Lower lobe of right lung (tissue), 2 donors: ENCODE measurements at regions not wholly inside any gene's neighbourhood (a gene's known extent, or its start where the extent isn't known, plus 50 kb on each side); places are given as distances from the start of the nearest gene placed in this dataset.

Experiments used
- ATAC-seq, 2 donors: fragments of 200-7000 bp; cut with Tn5 transposase; one replicate each; pipeline ENCODE4 v1.9.1; 2020 to 2022; ENCODE audit warnings: mild to moderate bottlenecking in 2 of 2, moderate library complexity in 2 of 2
- DNase-seq: peaks from one replicate; pipeline ENCODE4 v3.0.0-alpha.2; 2020
- H3K27ac ChIP-seq: fragments of 200-600 bp; one replicate; pipeline ENCODE4 v1.8.0; 2022
- H3K27me3 ChIP-seq: fragments of 200-600 bp; one replicate; pipeline ENCODE4 v1.8.0; 2022; ENCODE audit warnings: low read depth
- H3K36me3 ChIP-seq: fragments of 200-600 bp; one replicate; pipeline ENCODE4 v1.8.0; 2022; ENCODE audit warnings: mild to moderate bottlenecking
- H3K4me1 ChIP-seq: fragments of 200-600 bp; one replicate; pipeline ENCODE4 v1.8.0; 2022
- H3K4me3 ChIP-seq: fragments of 200-600 bp; one replicate; pipeline ENCODE4 v1.8.0; 2022; ENCODE audit warnings: mild to moderate bottlenecking
- H3K9me3 ChIP-seq: fragments of 200-600 bp; one replicate; pipeline ENCODE4 v1.8.0; 2022
- intact Hi-C: fragments of 100-400 bp; cut with DNase I; formaldehyde crosslinking; loops from one replicate; pipeline ENCODE4 v1.11.0; 2022
- TF ChIP-seq, protein P1 (sequence below): fragments of 200-600 bp; IDR thresholded peaks from one replicate; pipeline ENCODE4 v1.8.0; 2022; ENCODE audit warnings: antibody characterized with exemption, mild to moderate bottlenecking
- donor health status: DM: no; HTN: yes; CAD: no; lungs with severe emphysema.

DNA sequence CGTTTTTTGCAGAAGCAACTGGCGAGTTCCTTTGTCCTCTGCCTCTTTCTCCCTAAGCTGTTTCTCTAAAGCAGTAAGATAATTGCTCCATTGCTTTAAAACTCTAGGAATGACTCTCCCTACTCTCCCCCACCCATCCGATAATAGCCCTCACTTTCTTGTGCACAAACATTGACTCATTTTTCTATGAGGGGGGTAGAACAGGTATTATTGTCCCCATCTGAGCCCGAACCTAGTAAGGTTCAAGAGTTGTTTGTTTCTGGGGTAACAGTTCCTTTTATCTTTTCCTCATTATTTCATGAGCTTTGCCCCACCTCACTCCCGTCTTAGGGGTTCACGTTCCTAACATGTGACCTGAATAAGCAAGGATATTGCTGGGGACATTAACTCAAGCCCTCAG, 190.6 kb downstream of the EMP1 start:
- TF ChIP-seq, protein P1, sequence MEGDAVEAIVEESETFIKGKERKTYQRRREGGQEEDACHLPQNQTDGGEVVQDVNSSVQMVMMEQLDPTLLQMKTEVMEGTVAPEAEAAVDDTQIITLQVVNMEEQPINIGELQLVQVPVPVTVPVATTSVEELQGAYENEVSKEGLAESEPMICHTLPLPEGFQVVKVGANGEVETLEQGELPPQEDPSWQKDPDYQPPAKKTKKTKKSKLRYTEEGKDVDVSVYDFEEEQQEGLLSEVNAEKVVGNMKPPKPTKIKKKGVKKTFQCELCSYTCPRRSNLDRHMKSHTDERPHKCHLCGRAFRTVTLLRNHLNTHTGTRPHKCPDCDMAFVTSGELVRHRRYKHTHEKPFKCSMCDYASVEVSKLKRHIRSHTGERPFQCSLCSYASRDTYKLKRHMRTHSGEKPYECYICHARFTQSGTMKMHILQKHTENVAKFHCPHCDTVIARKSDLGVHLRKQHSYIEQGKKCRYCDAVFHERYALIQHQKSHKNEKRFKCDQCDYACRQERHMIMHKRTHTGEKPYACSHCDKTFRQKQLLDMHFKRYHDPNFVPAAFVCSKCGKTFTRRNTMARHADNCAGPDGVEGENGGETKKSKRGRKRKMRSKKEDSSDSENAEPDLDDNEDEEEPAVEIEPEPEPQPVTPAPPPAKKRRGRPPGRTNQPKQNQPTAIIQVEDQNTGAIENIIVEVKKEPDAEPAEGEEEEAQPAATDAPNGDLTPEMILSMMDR: no peak
- Histone ChIP-seq H3K36me3 (no peaks in the 10 kb centered on the region), H3K9me3 (no peaks in the 10 kb centered on the region), H3K4me1 (peaks cover 7% of the 10 kb centered on the region), H3K27ac (no peak overlapping the region), H3K27me3 (no peaks in the 10 kb centered on the region), H3K4me3 (no peak overlapping the region)
- intact Hi-C loops: no loop called here
- DNase-seq (no peak), ATAC-seq (no peak)

DNA sequence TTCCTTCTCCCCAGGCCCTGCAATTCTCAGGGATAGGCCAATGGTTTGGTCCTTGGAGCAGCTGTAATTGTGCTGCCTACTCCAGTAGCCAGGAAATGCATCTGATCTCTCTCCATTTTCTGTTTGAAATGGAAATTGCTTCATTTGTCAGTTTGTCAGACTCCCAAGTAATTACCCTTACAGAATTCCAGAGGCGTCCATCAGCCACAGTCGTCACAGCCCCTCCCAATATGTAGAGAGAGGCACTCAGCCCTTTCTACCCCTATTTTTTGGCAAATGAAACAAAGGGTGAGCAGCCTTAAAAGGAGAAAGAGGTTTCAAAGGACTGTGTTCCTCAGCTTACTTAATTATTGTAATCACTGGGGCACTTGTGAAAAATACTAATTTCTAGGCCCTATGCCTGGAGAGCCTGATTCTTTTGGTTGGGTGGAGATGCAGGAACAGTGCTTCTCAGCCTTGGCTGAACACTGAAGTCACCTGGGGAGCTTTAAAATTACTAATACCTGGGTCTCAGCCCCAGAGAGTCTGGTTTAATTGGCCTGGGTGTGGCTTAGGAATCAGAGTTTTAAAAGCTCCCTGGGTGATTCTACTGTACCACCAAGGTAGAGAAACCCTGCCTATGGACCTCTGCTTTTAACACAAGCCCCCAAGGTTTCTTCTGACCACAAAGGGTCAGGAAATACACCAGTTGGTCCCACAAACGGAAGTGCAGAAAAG, 190.0 kb downstream of the EMP1 start:
- intact Hi-C loops: no loop called here
- H3K9me3 ChIP-seq: no peaks in the 10 kb centered on the region
- no peak overlapping the region for H3K4me3 ChIP-seq
- no peaks in the 10 kb centered on the region for H3K27me3 ChIP-seq
- H3K4me1 ChIP-seq: peaks cover 7% of the 10 kb centered on the region
- no peak for DNase-seq
- no peak overlapping the region for H3K27ac ChIP-seq
- H3K36me3 ChIP-seq: no peaks in the 10 kb centered on the region
- TF ChIP-seq, protein P1: no peak
- ATAC-seq: no peak

DNA sequence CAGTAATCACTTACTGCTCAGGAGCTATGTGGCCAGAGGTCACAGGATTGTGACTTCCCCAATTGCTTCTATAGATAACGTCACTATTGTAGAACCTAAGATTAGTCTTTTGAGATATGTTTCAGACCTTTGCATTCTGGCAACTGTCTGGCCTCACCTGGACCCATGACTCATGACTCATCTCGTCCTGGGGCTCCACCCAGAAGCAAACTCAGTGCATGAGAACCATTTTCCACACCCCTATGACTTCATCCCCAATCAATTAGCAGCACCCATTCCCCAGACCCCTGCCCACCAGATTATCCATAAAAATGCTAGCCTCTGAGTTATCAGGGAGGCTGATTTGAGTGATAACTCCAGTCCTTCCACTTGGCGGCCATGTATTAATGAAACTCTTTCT, 186.9 kb downstream of the EMP1 start:
- Histone ChIP-seq H3K4me1 (no peaks in the 10 kb centered on the region), H3K27ac (no peak overlapping the region), H3K27me3 (no peaks in the 10 kb centered on the region), H3K4me3 (no peak overlapping the region), H3K9me3 (no peaks in the 10 kb centered on the region), H3K36me3 (no peaks in the 10 kb centered on the region)
- no peak for ATAC-seq
- TF ChIP-seq, protein P1: no peak
- no peak for DNase-seq
- intact Hi-C loops: no loop called here

DNA sequence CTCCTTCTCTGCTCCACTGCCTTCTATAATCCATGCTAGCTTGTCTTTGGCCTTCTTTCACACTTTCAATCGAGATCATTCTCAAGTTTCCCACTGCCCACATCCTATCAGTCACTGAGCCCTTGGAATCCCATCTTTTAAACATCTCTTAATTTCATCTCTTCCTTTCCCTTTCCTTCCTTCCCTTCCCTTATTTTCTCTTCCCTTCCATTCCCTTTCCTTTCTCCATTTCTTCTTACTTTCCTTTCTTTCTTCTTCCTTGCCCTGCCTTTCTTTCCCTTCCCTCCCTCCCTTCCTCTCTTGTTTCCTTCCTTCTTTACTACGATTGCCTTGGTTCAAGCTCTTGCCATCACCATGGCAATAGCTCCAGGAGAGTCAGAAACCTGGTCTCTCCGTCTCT, 183.8 kb downstream of the EMP1 start:
- intact Hi-C loops: no loop called here
- H3K4me1 ChIP-seq: no peaks in the 10 kb centered on the region
- TF ChIP-seq, protein P1: no peak
- no peak for DNase-seq
- ATAC-seq: no peak
- no peak overlapping the region for H3K27ac ChIP-seq
- no peaks in the 10 kb centered on the region for H3K9me3 ChIP-seq
- H3K27me3 ChIP-seq: no peaks in the 10 kb centered on the region
- H3K4me3 ChIP-seq: no peak overlapping the region
- no peaks in the 10 kb centered on the region for H3K36me3 ChIP-seq

DNA sequence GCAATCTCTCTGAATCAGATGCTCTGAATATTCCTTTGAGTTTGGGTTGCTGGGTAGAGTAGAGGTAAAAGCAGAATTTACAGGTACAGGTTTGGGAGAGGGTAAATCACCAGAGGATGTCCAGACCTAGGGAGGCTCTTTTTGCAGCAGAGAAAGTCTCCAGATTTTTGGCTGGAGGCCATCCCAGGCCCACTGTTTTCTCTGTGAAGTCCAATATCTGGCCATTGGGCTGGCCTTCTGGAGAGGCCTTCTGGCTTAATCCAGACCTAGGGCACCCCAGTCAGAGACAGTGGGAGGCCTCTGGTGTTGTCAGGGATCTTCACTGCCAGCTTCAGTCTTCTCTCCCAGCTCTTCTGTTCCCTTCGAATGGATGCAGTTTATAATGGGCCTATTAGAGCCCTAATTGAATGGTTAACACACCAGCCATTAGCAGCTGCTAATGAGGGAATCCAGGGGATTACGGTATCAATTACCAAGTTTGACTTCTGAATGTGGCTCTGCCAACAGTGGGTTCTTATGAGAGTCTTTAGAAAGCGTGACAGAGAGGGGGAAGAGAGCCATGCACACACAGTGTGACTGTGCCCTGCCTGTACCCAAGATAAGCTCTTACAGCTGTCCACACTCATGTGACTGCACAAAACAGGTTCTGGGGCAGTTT, 183.1 kb downstream of the EMP1 start:
- intact Hi-C loops: no loop called here
- Histone ChIP-seq H3K4me1 (no peaks in the 10 kb centered on the region), H3K27me3 (no peaks in the 10 kb centered on the region), H3K36me3 (no peaks in the 10 kb centered on the region), H3K4me3 (no peak overlapping the region), H3K9me3 (no peaks in the 10 kb centered on the region), H3K27ac (no peak overlapping the region)
- TF ChIP-seq, protein P1: no peak
- DNase-seq (no peak), ATAC-seq (no peak)
